Kidney (tissue), 13 donors: ENCODE measurements at regions not wholly inside any gene's neighbourhood (a gene's known extent, or its start where the extent isn't known, plus 50 kb on each side); places are given as distances from the start of the nearest gene placed in this dataset.

ENCODE experiments used
- DNase-seq, 5 donors: peaks; one replicate each; pipeline ENCODE4 v3.0.0-alpha.2; 2013 to 2020
- FAIRE-seq: peaks from 2 replicates; lab custom pipeline; 2012; peaks lifted over from hg19 to GRCh38; lab: Jason Lieb, UNC
- H3K27ac ChIP-seq, 2 donors: one replicate each; pipeline ENCODE4 v1.7.0; 2013; ENCODE audit warnings: low read depth in 2 of 2, low read length in 2 of 2, inconsistent platforms in 1 of 2
- H3K27me3 ChIP-seq: one replicate; pipeline ENCODE4 v1.7.1; 2013; ENCODE audit warnings: low read length, inconsistent platforms; ENCODE audit not compliant: control insufficient read depth, insufficient read depth
- H3K36me3 ChIP-seq, 3 donors: one replicate each; pipeline versions ENCODE4 v1.7.0 to v1.7.1; 2013; ENCODE audit warnings: low read length in 3 of 3, control low read depth in 1 of 3, inconsistent platforms in 1 of 3; ENCODE audit not compliant: insufficient read depth in 3 of 3, control insufficient read depth in 2 of 3
- H3K4me1 ChIP-seq, 3 donors: one replicate each; pipeline versions ENCODE4 v1.7.0 to v1.7.1; 2013; ENCODE audit warnings: low read length in 3 of 3, inconsistent platforms in 1 of 3, low read depth in 1 of 3; ENCODE audit not compliant: control insufficient read depth in 2 of 3, insufficient read depth in 2 of 3
- H3K4me3 ChIP-seq, 3 donors: one replicate each; pipeline versions ENCODE4 v1.7.0 to v1.8.1; 2013; ENCODE audit warnings: low read length in 3 of 3, control low read depth in 1 of 3, inconsistent platforms in 1 of 3
- H3K9ac ChIP-seq, 3 donors: one replicate each; pipeline versions ENCODE4 v1.7.0 to v1.7.1; 2013; ENCODE audit warnings: low read length in 3 of 3, control low read depth in 1 of 3, inconsistent platforms in 1 of 3
- H3K9me3 ChIP-seq, 3 donors: one replicate each; pipeline versions ENCODE4 v1.7.0 to v1.7.1; 2013; ENCODE audit warnings: low read length in 3 of 3, control low read depth in 1 of 3, inconsistent platforms in 1 of 3; ENCODE audit not compliant: control insufficient read depth in 2 of 3, insufficient read depth in 1 of 3
- intact Hi-C: fragments of 100-400 bp; cut with DNase I; formaldehyde crosslinking; loops from one replicate; pipeline ENCODE4 v1.11.1; 2022
- TF ChIP-seq, protein P1 (sequence below): IDR thresholded peaks from 3 replicates; pipeline ENCODE4 v1.5.1; 2012; ENCODE audit warnings: mild to moderate bottlenecking, moderate library complexity, borderline replicate concordance; ENCODE audit not compliant: insufficient read depth; ENCODE audit errors: extremely low read depth
- donor health status: control.
- donor health status: control.
- donor health status: control.
- donor health status: control.
- donor health status: control.
- donor health status: DM: yes; HTN: yes; CAD: no.
- donor health status: Normal renal cell carcinoma (clear cell type).

- Histone ChIP-seq H3K4me1 (no peaks in the 10 kb centered on the region), H3K27me3 (no peaks in the 10 kb centered on the region), H3K4me3 (no peak overlapping the region), H3K9ac (no peak overlapping the region), H3K36me3 (no peaks in the 10 kb centered on the region), H3K27ac (no peak overlapping the region), H3K9me3 (no peaks in the 10 kb centered on the region)
- DNase-seq = no peak
- no peak for FAIRE-seq
- intact Hi-C loops = no loop called here
- TF ChIP-seq, protein P1, sequence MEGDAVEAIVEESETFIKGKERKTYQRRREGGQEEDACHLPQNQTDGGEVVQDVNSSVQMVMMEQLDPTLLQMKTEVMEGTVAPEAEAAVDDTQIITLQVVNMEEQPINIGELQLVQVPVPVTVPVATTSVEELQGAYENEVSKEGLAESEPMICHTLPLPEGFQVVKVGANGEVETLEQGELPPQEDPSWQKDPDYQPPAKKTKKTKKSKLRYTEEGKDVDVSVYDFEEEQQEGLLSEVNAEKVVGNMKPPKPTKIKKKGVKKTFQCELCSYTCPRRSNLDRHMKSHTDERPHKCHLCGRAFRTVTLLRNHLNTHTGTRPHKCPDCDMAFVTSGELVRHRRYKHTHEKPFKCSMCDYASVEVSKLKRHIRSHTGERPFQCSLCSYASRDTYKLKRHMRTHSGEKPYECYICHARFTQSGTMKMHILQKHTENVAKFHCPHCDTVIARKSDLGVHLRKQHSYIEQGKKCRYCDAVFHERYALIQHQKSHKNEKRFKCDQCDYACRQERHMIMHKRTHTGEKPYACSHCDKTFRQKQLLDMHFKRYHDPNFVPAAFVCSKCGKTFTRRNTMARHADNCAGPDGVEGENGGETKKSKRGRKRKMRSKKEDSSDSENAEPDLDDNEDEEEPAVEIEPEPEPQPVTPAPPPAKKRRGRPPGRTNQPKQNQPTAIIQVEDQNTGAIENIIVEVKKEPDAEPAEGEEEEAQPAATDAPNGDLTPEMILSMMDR = no peak
Measured at GRCh38 chr5:120806202-120806601, 342.1 kb downstream of the PRR16 start.

GRCh38 chr5:120808135-120808534 is 344.0 kb downstream of the PRR16 start:
- H3K36me3 ChIP-seq = no peaks in the 10 kb centered on the region
- no peak for DNase-seq
- H3K27me3 ChIP-seq = no peaks in the 10 kb centered on the region
- no peak overlapping the region for H3K27ac ChIP-seq
- H3K4me1 ChIP-seq = no peaks in the 10 kb centered on the region
- TF ChIP-seq, protein P1 = no peak
- no peak overlapping the region for H3K4me3 ChIP-seq
- H3K9me3 ChIP-seq = no peaks in the 10 kb centered on the region
- H3K9ac ChIP-seq = no peak overlapping the region
- intact Hi-C loops = no loop called here
- no peak for FAIRE-seq

- no peaks in the 10 kb centered on the region for H3K36me3 ChIP-seq
- TF ChIP-seq, protein P1 = no peak
- intact Hi-C loops = no loop called here
- H3K27ac ChIP-seq = no peak overlapping the region
- no peak overlapping the region for H3K4me3 ChIP-seq
- H3K9me3 ChIP-seq = peaks cover 0 to 2% (median 0%) of the 10 kb centered on the region in 3 donors
- H3K27me3 ChIP-seq = no peaks in the 10 kb centered on the region
- DNase-seq = no peak
- H3K9ac ChIP-seq = no peak overlapping the region
- no peaks in the 10 kb centered on the region for H3K4me1 ChIP-seq
- no peak for FAIRE-seq
Measured at GRCh38 chr5:120808606-120809005, 344.5 kb downstream of the PRR16 start.

DNA sequence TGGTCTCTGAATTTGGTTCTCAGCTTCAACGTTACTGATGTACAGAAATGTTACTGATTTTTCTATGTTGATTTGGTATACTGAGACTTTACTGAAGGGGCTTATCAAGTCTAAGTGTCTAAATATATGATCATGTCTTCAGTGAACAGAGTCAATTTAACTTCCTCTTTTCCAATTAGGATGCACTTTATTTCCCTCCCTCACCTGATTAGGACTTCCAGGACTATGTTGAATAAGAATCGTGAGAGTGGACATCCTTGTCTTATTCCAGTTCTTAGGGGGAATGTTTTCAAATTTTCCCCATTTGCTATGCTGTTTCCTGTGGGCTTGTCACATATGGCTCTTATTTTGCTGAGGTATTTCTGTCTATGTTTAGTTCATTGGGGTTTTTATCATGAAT is 349.5 kb downstream of the PRR16 start:
- no peaks in the 10 kb centered on the region for H3K4me1 ChIP-seq
- no peak overlapping the region for H3K9ac ChIP-seq
- DNase-seq (no peak), FAIRE-seq (no peak)
- H3K27ac ChIP-seq = no peak overlapping the region
- TF ChIP-seq, protein P1 = no peak
- no peaks in the 10 kb centered on the region for H3K36me3 ChIP-seq
- intact Hi-C loops = no loop called here
- peaks cover 0 to 5% (median 0%) of the 10 kb centered on the region in 3 donors for H3K9me3 ChIP-seq
- H3K4me3 ChIP-seq = no peak overlapping the region
- no peaks in the 10 kb centered on the region for H3K27me3 ChIP-seq
